ENCODE measurements at regions not wholly inside any gene's neighbourhood (a gene's known extent, or its start where the extent isn't known, plus 50 kb on each side); places are given as distances from the start of the nearest gene placed in this dataset.
"Not testable (repeated sequence)": the region's sequence is repeated elsewhere in the genome, so short reads cannot be mapped to it uniquely, and the experiment has no call there.

DNA sequence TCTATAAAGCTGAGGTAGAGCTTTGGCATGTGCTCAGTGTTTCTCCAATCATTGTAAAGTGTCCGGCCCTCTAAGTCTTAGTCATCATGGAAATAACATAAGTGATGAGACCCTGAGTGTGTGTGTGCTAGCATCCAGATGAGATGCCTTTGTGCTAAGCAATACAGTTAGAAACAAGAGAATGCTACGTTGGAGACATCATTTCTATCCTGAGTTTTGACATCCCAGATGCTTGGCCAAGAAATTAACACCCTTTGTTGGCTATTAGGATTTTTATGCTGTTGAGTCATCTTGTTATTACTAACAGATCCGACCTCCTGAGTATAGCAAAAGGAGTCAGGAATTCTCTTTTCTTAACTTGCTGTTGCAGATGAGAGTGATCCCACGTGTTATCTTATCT, 508.0 kb downstream of the GADD45G start:
- no peak for DNase-seq

DNA sequence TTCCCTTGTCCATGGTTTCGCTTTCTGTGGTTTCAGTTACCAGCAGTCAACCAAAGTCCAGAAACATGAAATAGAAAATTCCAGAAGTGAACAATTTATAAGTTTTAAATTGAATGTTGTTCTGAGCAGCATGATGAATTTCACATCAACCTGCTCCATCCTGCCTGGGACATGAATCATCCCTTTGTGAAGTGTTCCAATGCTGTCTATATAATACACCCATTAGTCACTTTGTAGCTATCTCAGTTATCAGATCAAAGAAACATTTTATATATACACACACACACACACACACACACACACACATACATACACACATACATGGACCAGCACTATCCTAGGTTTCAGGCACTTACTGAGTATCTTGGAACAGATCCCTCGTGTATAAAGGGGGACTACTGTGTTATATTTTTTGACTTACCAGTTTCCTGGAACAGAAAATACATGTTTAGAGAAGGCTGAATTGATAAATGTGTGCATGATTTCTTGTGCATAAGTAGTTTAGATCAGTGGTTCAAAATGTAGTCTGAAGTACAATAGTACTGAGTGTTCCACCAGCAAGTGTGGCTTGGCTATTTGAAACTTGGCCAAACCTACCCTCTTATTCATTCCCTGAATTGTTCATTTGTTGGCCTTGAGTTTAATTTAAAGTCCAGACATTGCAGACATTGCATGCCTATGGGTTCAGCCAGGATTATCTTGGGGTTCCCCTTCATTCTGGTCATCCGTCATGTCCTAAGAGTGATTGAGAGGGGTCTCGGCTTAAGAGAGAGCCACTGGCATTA, 510.0 kb downstream of the GADD45G start:
- no peak for DNase-seq

- DNase-seq = no peak
Observed at GRCh38 chr9:90121762-90122161, 517.0 kb downstream of the GADD45G start.

GRCh38 chr9:90124961-90125360, 517.7 kb downstream of the DIRAS2 start:
- no peak for DNase-seq

DNA sequence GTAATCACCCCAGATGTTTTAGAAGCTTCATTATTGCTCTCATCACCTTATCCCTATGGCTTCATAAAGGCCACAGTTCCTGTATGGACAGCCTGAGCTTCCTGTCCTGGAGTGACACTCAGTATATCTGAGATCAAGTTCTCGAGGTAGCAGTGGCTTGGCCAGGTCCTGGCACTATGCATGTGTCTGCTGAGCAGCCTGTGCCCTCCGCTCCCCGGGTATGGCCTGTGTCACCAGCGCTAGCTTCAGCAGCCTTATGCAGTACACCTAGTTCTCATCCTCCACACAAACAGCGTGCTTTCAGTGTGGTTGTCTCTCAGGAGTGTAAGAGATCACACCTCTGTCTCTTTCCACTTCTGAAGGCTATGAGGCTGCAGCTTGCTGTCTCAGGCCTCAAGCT, 514.7 kb downstream of the DIRAS2 start:
- no peak for DNase-seq

- no peak for DNase-seq
Observed at GRCh38 chr9:90128587-90129190, 513.9 kb downstream of the DIRAS2 start.

GRCh38 chr9:90129446-90129845, 513.2 kb downstream of the DIRAS2 start:
- DNase-seq = no peak

- no peak for DNase-seq
Observed at GRCh38 chr9:90131568-90131967, 511.1 kb downstream of the DIRAS2 start.

GRCh38 chr9:90132866-90133265, 509.8 kb downstream of the DIRAS2 start:
- no peak for DNase-seq

GRCh38 chr9:90137801-90138200, 504.8 kb downstream of the DIRAS2 start:
- no peak for DNase-seq

DNA sequence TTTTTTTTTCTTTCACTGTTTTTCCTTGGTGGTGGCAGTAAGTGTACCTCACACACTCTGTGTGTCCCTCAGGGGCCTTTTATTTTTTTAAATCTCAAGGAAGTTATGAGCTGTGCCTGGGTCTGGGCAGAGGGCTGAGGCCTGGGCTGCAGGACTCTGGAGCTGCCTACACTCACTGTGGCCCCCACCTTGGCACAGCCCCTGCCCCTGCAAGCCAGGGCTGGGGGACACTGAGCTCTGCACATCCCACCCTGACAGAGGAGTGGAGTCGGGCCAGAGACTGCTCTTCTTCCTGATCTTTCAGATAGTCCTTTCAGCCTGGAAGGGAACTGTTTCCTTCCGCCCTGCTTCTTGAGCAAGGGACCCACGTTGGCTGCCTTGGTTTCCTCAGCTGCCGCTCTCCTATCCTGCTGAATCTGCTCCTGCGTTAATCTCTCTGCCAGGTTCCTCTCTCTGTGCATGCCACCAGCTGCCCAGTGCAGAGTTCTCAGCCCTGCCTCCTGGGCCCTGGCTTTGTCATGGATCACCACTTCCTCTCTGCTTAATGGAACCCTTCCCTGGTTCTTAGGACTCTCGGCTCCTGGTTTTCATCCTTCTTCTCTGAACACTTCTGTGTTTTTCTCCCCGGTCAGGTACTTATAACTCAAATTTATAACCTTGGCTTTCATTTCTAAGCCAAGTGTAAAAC, 502.3 kb downstream of the DIRAS2 start:
- DNase-seq = no peak

DNA sequence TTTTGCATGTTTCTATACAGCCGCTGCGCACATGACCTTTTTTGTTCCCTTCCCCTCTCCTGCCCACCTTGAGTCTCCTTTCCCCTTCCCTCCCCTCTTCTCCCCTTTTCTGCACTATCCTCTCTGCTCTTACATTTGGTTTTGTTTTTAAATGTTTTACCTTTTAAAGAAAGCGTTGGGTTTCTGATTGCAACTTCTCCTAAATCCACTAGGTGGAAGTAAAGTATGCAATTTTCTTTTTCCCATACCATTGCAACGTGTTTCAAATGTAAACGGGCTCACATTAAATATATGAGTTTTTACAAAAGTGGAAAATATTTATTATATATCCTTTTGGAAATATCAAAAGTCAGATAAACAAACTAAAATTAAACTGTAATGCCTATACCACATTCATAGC, 500.9 kb downstream of the DIRAS2 start:
- no peak for DNase-seq

DNA sequence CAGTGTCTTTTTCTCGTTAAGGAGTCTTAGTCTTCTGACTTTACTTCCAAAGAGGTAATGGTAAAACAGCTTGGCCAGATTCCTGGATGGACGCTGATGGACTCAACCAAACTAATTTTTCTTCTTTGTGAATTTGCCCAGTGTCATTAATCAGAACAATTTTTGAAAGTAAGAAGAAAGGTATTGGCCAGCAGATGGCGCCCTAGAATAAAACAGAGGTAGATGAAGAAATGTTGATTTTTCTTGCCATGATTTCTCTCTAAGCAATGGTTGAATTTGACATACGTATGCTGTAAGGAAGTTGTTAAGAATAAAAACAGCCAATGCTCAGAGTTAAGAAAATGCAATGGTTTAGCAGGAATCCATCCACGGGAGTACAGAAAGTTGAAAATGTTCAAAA, 500.0 kb downstream of the DIRAS2 start:
- DNase-seq = peak; percentile 76

- no peak for DNase-seq
Observed at GRCh38 chr9:90147426-90147825, 495.2 kb downstream of the DIRAS2 start.

- DNase-seq = no peak
Observed at GRCh38 chr9:90156318-90156717, 486.3 kb downstream of the DIRAS2 start.

DNA sequence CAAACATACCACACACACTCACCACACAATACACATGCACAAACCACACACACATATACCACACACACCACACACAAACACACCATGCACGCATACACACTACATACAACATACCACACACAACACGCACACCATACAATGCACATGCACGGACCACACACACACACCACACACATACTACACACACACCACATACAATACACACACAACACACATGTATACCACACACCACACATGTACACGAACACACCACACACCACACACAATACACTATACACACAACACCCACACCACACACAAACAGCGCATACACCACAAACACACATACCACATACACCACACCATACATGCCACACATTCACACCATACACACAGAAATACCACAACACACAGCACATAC, 480.3 kb downstream of the DIRAS2 start:
- no peak for DNase-seq

DNA sequence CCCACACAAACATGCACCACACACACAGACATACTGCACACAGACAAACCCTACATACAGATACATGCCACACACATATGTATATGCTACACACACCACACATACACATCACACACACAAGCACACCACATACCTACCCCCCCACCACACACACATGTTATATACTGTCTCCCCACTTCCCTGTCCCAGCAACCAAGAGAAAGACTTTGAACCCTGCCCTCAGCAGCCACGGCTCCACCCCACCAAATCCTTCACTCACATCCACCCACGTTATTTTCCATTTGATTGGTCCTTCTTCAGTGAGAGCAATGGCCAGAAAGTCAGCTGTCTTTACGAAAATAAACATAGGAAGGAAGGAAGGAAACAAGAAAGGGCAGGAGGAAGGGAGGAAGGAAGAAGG, 479.8 kb downstream of the DIRAS2 start:
- DNase-seq = no peak

- DNase-seq = no peak
Observed at GRCh38 chr9:90165281-90165680, 477.3 kb downstream of the DIRAS2 start.

- DNase-seq = not testable (repeated sequence)
Observed at GRCh38 chr9:90166374-90166773, 476.2 kb downstream of the DIRAS2 start.

- no peak for DNase-seq
Observed at GRCh38 chr9:90167914-90168313, 474.7 kb downstream of the DIRAS2 start.

GRCh38 chr9:90169490-90169889, 473.1 kb downstream of the DIRAS2 start:
- no peak for DNase-seq

DNA sequence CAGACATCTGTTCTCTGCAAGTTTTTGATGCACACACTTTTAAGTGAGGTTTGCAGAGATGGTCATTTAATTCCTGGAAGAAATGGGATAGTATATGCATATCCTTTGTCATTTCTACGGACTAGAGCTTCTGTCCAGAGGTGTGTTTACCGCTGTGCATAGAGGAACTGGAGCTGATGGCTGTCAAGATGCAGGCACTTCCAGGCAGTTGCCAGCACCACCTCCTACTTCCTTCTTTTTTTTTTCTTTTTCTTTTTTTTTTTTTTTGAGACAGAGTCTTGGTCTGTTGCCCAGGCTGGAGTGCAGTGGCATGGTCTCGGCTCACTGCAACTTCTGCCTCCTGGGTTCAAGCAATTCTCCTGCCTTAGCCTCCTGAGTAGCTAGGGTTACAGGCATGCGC, 468.7 kb downstream of the DIRAS2 start:
- DNase-seq = not testable (repeated sequence)

DNA sequence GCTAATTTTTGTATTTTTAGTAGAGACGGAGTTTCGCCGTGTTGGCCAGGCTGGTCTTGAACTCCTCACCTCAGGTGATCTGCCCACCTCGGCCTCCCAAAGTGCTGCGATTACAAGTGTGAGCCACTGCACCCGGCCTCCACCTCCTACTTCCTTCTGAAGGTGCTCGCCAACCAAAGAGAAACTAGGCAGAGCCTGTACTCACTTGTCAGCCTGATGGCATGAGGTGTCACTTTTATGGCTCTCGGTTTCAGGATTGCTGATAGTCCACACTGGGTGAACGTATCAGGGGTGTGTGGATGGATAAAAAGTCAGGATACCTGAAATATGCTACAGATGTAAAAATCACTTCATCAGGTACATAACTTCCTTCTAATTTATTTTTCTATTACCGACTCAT, 468.3 kb downstream of the DIRAS2 start:
- not testable (repeated sequence) for DNase-seq

- DNase-seq = no peak
Observed at GRCh38 chr9:90175257-90175656, 467.4 kb downstream of the DIRAS2 start.

Data from activated effector memory CD4-positive, alpha-beta T cell treated with anti-CD3 and anti-CD28 coated beads, Interleukin-2, amount 50 U/mL, for 16 hours (primary cell).